ENCODE measurements at regions not wholly inside any gene's neighbourhood (a gene's known extent, or its start where the extent isn't known, plus 50 kb on each side); places are given as distances from the start of the nearest gene placed in this dataset.

GRCh38 chr16:73226675-73227074 is 178.7 kb upstream of the ZFHX3 start:
- no peak for TF ChIP-seq EP300 (IDR thresholded peaks at IDR 0.05)
- TF ChIP-seq POLR2A (IDR thresholded peaks at IDR 0.05) = no peak
- TF ChIP-seq CTCF (IDR thresholded peaks at IDR 0.05) = no peak
- Histone ChIP-seq H3K4me3 (no peak overlapping the region), H3K36me3 (no peaks in the 10 kb centered on the region), H3K9me3 (no peaks in the 10 kb centered on the region), H3K27me3 (no peaks in the 10 kb centered on the region), H3K27ac (no peak overlapping the region), H3K4me1 (no peaks in the 10 kb centered on the region)
- 91 to 92% methylated on average over 8 of the region's 8 CpGs for WGBS, 2 donors
- no peak for DNase-seq (ENCODE audit: low spot score in 2 of 2)

- Histone ChIP-seq H3K27ac (no peak overlapping the region), H3K36me3 (no peaks in the 10 kb centered on the region), H3K9me3 (no peaks in the 10 kb centered on the region), H3K27me3 (no peaks in the 10 kb centered on the region), H3K4me3 (no peak overlapping the region), H3K4me1 (no peaks in the 10 kb centered on the region)
- WGBS, 2 donors = 81 to 86% methylated on average over 5 of the region's 5 CpGs
- no peak for DNase-seq (ENCODE audit: low spot score in 2 of 2)
- TF ChIP-seq POLR2A (IDR thresholded peaks at IDR 0.05) (no peak), CTCF (IDR thresholded peaks at IDR 0.05) (no peak)
Observed at GRCh38 chr16:73225983-73226382, 178.1 kb upstream of the ZFHX3 start.

GRCh38 chr16:73220836-73221235 is 172.9 kb upstream of the ZFHX3 start:
- Histone ChIP-seq H3K4me1 (no peaks in the 10 kb centered on the region), H3K4me3 (no peak overlapping the region), H3K27ac (no peak overlapping the region), H3K36me3 (no peaks in the 10 kb centered on the region), H3K9me3 (peaks cover 0 to 3% (median 0%) of the 10 kb centered on the region in 4 donors), H3K27me3 (no peaks in the 10 kb centered on the region)
- no peak for DNase-seq (ENCODE audit: low spot score in 2 of 2)
- 73 to 74% methylated on average over 5 of the region's 5 CpGs for WGBS, 2 donors
- TF ChIP-seq EP300 (IDR thresholded peaks at IDR 0.05) = no peak
- no peak for TF ChIP-seq CTCF (IDR thresholded peaks at IDR 0.05)
- TF ChIP-seq POLR2A (IDR thresholded peaks at IDR 0.05) = no peak

- no peaks in the 10 kb centered on the region for H3K27me3 ChIP-seq
- H3K36me3 ChIP-seq = no peaks in the 10 kb centered on the region
- TF ChIP-seq POLR2A (IDR thresholded peaks at IDR 0.05) (no peak), EP300 (IDR thresholded peaks at IDR 0.05) (no peak), CTCF (IDR thresholded peaks at IDR 0.05) (no peak)
- peaks cover 0 to 10% (median 2%) of the 10 kb centered on the region in 4 donors for H3K4me1 ChIP-seq
- no peak for DNase-seq (ENCODE audit: low spot score in 2 of 2)
- H3K4me3 ChIP-seq = no peak overlapping the region
- peaks cover 0 to 3% (median 0%) of the 10 kb centered on the region in 4 donors for H3K9me3 ChIP-seq
- 100% methylated on average over 1 of the region's 1 CpG for WGBS, 2 donors
- H3K27ac ChIP-seq = no peak overlapping the region
Observed at GRCh38 chr16:73219176-73219575, 171.2 kb upstream of the ZFHX3 start.

- no peak overlapping the region for H3K27ac ChIP-seq
- peaks cover 0 to 3% (median 0%) of the 10 kb centered on the region in 4 donors for H3K9me3 ChIP-seq
- no peaks in the 10 kb centered on the region for H3K36me3 ChIP-seq
- H3K4me1 ChIP-seq = peaks cover 0 to 20% (median 2%) of the 10 kb centered on the region in 4 donors
- no peak for DNase-seq (ENCODE audit: low spot score in 2 of 2)
- H3K4me3 ChIP-seq = no peak overlapping the region
- no peaks in the 10 kb centered on the region for H3K27me3 ChIP-seq
- WGBS, 2 donors = 74 to 76% methylated on average over 3 of the region's 3 CpGs
- no peak for TF ChIP-seq POLR2A (IDR thresholded peaks at IDR 0.05)
- no peak for TF ChIP-seq EP300 (IDR thresholded peaks at IDR 0.05)
- no peak for TF ChIP-seq CTCF (IDR thresholded peaks at IDR 0.05)
Observed at GRCh38 chr16:73217654-73218053, 169.7 kb upstream of the ZFHX3 start.

Measured in tibial nerve (tissue), 4 donors.